GM12878 (cell line): ENCODE measurements at regions not wholly inside any gene's neighbourhood (a gene's known extent, or its start where the extent isn't known, plus 50 kb on each side); places are given as distances from the start of the nearest gene placed in this dataset.

ENCODE experiments used
- BCL3 ChIP-seq: IDR thresholded peaks from 2 replicates; pipeline ENCODE4 v1.6.1; 2011; ENCODE audit warnings: borderline replicate concordance, low read depth, mild to moderate bottlenecking, moderate library complexity, low read length; ENCODE audit not compliant: insufficient read depth, poor library complexity, severe bottlenecking
- CTCF ChIP-seq, 3 experiments: IDR thresholded peaks in 2 of 3; conservative IDR thresholded peaks in 1 of 3; 2 replicates each; pipeline ENCODE4 v1.5.1; 2011; ENCODE audit warnings: low read depth in 3 of 3, low read length in 3 of 3, mild to moderate bottlenecking in 3 of 3, control low read depth in 2 of 3, moderate library complexity in 2 of 3, inconsistent platforms in 1 of 3, mixed read lengths in 1 of 3; ENCODE audit not compliant: control insufficient read depth in 2 of 3, insufficient read depth in 1 of 3; ENCODE audit errors: extremely low read depth in 1 of 3
- EZH2 ChIP-seq: IDR thresholded peaks from 2 replicates; pipeline ENCODE4 v1.6.1; 2012; ENCODE audit warnings: low read depth, mild to moderate bottlenecking, control low read depth, inconsistent platforms, low read length, borderline replicate concordance; ENCODE audit not compliant: control insufficient read depth
- MXI1 ChIP-seq: fragments of 150-350 bp; IDR thresholded peaks from 2 replicates; pipeline ENCODE4 v1.6.1; 2011; ENCODE audit warnings: low read depth, mild to moderate bottlenecking, inconsistent platforms, low read length, improper control_type of control experiment
- POLR2A ChIP-seq: IDR thresholded peaks from 2 replicates; pipeline ENCODE4 v1.6.1; 2011; ENCODE audit warnings: low read depth, mild to moderate bottlenecking, low read length
- RFX5 ChIP-seq: IDR thresholded peaks from 2 replicates; pipeline ENCODE4 v1.6.1; 2011; ENCODE audit warnings: low read depth, low read length, improper control_type of control experiment

- TF ChIP-seq POLR2A (no peak), MXI1 (no peak), RFX5 (no peak), BCL3 (no peak), CTCF (IDR thresholded peaks at IDR 0.05 in 2 of 3, conservative IDR thresholded peaks at IDR 0.05 in 1 of 3; ENCODE audit: control insufficient read depth in 2 of 3, extremely low read depth in 1 of 3, insufficient read depth in 1 of 3, low read depth in 3 of 3, low read length in 3 of 3) (no peak), EZH2 (no peak)
Observed at GRCh38 chr21:28106370-28106890, 886.2 kb downstream of the LTN1 start.
